ENCODE measurements at regions not wholly inside any gene's neighbourhood (a gene's known extent, or its start where the extent isn't known, plus 50 kb on each side); places are given as distances from the start of the nearest gene placed in this dataset.

DNA sequence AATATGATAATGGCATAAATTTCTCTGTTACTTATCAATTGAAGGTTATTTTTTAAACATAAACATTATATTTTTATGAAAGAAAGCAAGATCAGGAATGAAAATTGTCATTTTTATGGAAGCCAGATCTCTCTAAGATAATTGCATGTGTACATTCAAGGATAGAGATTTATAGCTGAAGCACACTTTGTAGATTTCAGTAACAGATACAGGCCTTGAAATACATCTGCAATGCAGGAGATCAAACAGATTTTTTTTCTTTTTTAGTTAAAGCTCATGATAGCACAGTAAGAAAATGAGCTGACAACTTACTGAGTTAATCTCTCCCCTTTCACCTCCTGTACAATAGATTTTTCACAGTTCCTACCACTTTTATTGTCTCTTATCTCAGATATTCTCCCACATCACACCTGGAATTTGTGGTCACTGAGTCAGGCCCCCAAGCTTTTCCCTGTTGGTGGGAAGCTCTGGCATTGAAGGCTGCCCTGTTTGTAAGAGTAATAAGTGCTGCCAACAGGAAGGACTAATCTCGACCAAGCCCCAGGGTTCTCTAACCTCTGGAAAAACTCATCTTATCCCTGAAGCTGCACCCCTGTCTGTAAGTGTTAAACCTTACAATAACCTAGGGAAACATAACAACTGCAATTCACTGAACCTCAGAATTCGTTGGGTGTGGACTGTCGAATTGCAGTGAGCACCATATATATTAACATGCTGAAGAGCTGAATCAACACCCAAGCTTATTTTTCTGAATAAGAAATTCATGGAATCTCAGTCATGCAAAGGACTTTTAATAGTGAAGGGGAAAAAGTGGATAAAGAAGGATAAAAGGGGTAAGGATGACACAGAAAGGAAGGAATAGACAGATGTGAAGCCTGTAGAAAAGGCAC is 599.0 kb downstream of the LMO4 start:
- TF ChIP-seq, protein P1, sequence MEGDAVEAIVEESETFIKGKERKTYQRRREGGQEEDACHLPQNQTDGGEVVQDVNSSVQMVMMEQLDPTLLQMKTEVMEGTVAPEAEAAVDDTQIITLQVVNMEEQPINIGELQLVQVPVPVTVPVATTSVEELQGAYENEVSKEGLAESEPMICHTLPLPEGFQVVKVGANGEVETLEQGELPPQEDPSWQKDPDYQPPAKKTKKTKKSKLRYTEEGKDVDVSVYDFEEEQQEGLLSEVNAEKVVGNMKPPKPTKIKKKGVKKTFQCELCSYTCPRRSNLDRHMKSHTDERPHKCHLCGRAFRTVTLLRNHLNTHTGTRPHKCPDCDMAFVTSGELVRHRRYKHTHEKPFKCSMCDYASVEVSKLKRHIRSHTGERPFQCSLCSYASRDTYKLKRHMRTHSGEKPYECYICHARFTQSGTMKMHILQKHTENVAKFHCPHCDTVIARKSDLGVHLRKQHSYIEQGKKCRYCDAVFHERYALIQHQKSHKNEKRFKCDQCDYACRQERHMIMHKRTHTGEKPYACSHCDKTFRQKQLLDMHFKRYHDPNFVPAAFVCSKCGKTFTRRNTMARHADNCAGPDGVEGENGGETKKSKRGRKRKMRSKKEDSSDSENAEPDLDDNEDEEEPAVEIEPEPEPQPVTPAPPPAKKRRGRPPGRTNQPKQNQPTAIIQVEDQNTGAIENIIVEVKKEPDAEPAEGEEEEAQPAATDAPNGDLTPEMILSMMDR (conservative IDR thresholded peaks at IDR 0.05; ENCODE audit: low read length), result no peak
- no peak for TF ChIP-seq EZH2phosphoT487 (IDR thresholded peaks at IDR 0.05; ENCODE audit: borderline replicate concordance, low read depth, low read length)

Measured in OCI-LY7 (cell line).